ENCODE measurements at regions not wholly inside any gene's neighbourhood (a gene's known extent, or its start where the extent isn't known, plus 50 kb on each side); places are given as distances from the start of the nearest gene placed in this dataset.

- Histone ChIP-seq H3K27me3 (ENCODE audit: insufficient read depth) (no peaks in the 10 kb centered on the region), H3K4me3 (no peak overlapping the region), H3K27ac (ENCODE audit: low read depth) (no peak overlapping the region), H3K36me3 (ENCODE audit: insufficient read depth) (peaks cover 8% of the 10 kb centered on the region; the same call in 1 of the 2 replicates), H2AFZ (no peak overlapping the region), H3K4me2 (no peak overlapping the region), H3K9me2 (ENCODE audit: insufficient read depth) (no peaks in the 10 kb centered on the region; the same call in 1 of the 2 replicates), H3F3A (replicated peaks; ENCODE audit: low read depth) (no peaks in the 10 kb centered on the region), H3K79me2 (replicated peaks; ENCODE audit: insufficient read depth) (peaks cover 31% of the 10 kb centered on the region), H4K20me1 (replicated peaks; ENCODE audit: insufficient read depth) (peaks cover 15% of the 10 kb centered on the region), H3K4me1 (ENCODE audit: insufficient read depth) (no peaks in the 10 kb centered on the region)
- no peak overlapping the region for H3K27ac Mint-ChIP-seq
- H3K27me3 Mint-ChIP-seq (ENCODE audit: insufficient read depth, low read depth, poor library complexity) = peaks cover 3% of the 10 kb centered on the region
- no peak for DNase-seq (ENCODE audit: low spot score)
- H3K4me3 Mint-ChIP-seq = no peak overlapping the region
- no peak for ATAC-seq
- H3K36me3 Mint-ChIP-seq (ENCODE audit: low read depth) = peaks cover 57% of the 10 kb centered on the region
- no peak for TF ChIP-seq JUNB (IDR thresholded peaks at IDR 0.05; ENCODE audit: unreplicated experiment)
- no peak for TF ChIP-seq STAT1 (IDR thresholded peaks at IDR 0.05; ENCODE audit: unreplicated experiment)
- TF ChIP-seq EZH2phosphoT487 (IDR thresholded peaks at IDR 0.05; ENCODE audit: unreplicated experiment) = no peak
- TF ChIP-seq ZNF462 (CRISPR knock-in tag; IDR thresholded peaks at IDR 0.05) = no peak
- no peak for TF ChIP-seq ZNF114 (CRISPR knock-in tag; IDR thresholded peaks at IDR 0.05)
- no peak for TF ChIP-seq ZNF331 (CRISPR knock-in tag; IDR thresholded peaks at IDR 0.05; ENCODE audit: low read depth)
- TF ChIP-seq POLR2AphosphoS5 (IDR thresholded peaks at IDR 0.05; ENCODE audit: low read depth) = no peak
- TF ChIP-seq, protein P1, sequence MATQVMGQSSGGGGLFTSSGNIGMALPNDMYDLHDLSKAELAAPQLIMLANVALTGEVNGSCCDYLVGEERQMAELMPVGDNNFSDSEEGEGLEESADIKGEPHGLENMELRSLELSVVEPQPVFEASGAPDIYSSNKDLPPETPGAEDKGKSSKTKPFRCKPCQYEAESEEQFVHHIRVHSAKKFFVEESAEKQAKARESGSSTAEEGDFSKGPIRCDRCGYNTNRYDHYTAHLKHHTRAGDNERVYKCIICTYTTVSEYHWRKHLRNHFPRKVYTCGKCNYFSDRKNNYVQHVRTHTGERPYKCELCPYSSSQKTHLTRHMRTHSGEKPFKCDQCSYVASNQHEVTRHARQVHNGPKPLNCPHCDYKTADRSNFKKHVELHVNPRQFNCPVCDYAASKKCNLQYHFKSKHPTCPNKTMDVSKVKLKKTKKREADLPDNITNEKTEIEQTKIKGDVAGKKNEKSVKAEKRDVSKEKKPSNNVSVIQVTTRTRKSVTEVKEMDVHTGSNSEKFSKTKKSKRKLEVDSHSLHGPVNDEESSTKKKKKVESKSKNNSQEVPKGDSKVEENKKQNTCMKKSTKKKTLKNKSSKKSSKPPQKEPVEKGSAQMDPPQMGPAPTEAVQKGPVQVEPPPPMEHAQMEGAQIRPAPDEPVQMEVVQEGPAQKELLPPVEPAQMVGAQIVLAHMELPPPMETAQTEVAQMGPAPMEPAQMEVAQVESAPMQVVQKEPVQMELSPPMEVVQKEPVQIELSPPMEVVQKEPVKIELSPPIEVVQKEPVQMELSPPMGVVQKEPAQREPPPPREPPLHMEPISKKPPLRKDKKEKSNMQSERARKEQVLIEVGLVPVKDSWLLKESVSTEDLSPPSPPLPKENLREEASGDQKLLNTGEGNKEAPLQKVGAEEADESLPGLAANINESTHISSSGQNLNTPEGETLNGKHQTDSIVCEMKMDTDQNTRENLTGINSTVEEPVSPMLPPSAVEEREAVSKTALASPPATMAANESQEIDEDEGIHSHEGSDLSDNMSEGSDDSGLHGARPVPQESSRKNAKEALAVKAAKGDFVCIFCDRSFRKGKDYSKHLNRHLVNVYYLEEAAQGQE (IDR thresholded peaks at IDR 0.05; ENCODE audit: unreplicated experiment) = no peak
- peaks cover 5% of the 10 kb centered on the region; the same call in 2 of the 3 replicates for H3K4me1 Mint-ChIP-seq
- peaks cover 35% of the 10 kb centered on the region for H3K9me3 Mint-ChIP-seq
These were observed 330.6 kb downstream of the SHANK2 start for GRCh38 chr11:70921804-70922203.

All from GM23338 (cell line).